OCI-LY3 (cell line): ENCODE measurements at regions not wholly inside any gene's neighbourhood (a gene's known extent, or its start where the extent isn't known, plus 50 kb on each side); places are given as distances from the start of the nearest gene placed in this dataset.

Source experiments
- H2AFZ ChIP-seq: fragments of 200-600, 300-600 bp; shearing (Covaris generic); 2 replicates; pipeline ENCODE4 v1.6.0; 2014; ENCODE audit warnings: antibody characterized with exemption, low read depth, low read length
- H3K27ac ChIP-seq: fragments of 200-600, 300-600 bp; sonication (generic); 2 replicates; pipeline ENCODE4 v1.5.1; 2014; ENCODE audit warnings: mild to moderate bottlenecking, low read length, moderate library complexity, mixed read lengths
- H3K27me3 ChIP-seq: fragments of 200-600, 300-600 bp; sonication (generic); 2 replicates; pipeline ENCODE4 v1.6.1; 2014; ENCODE audit warnings: low read depth, low read length, mixed read lengths
- H3K36me3 ChIP-seq: fragments of 200-600, 300-600 bp; sonication (generic); replicated peaks from 2 replicates; pipeline ENCODE3; 2014; ENCODE audit warnings: low read depth, low read length, mixed read lengths
- H3K4me1 ChIP-seq: fragments of 300-600, 200-600 bp; sonication (generic); 2 replicates; pipeline ENCODE4 v1.6.1; 2014; ENCODE audit warnings: low read length, mixed read lengths
- H3K4me2 ChIP-seq: fragments of 200-600, 300-600 bp; sonication (generic); 2 replicates; pipeline ENCODE4 v1.6.1; 2014; ENCODE audit warnings: low read length, mixed read lengths
- H3K4me3 ChIP-seq: fragments of 300-600, 200-600 bp; sonication (generic); 2 replicates; pipeline ENCODE4 v1.5.1; 2014; ENCODE audit warnings: antibody characterized with exemption, mild to moderate bottlenecking, low read length, moderate library complexity
- H3K79me2 ChIP-seq: fragments of 300-600, 200-600 bp; shearing (Covaris generic); 2 replicates; pipeline ENCODE4 v1.6.1; 2014; ENCODE audit warnings: mild to moderate bottlenecking, low read length, mixed read lengths
- H3K9ac ChIP-seq: fragments of 300-600, 200-600 bp; shearing (Covaris generic); 2 replicates; pipeline ENCODE4 v1.6.0; 2014; ENCODE audit warnings: mild to moderate bottlenecking, low read length, moderate library complexity
- H3K9me3 ChIP-seq: fragments of 200-600, 300-600 bp; shearing (Covaris generic); 2 replicates; pipeline ENCODE4 v1.6.1; 2014; ENCODE audit warnings: low read length, mixed read lengths; ENCODE audit not compliant: insufficient read depth
- H4K20me1 ChIP-seq: fragments of 200-600, 300-600 bp; sonication (generic); 2 replicates; pipeline ENCODE4 v1.6.1; 2016; ENCODE audit warnings: low read length, mixed read lengths; ENCODE audit not compliant: insufficient read depth
- EZH2phosphoT487 ChIP-seq: fragments of 200-600 bp; shearing (Covaris generic); IDR thresholded peaks from 2 replicates; pipeline ENCODE4 v1.6.1; 2018; ENCODE audit warnings: antibody characterized with exemption, mixed run types, low read depth
- TF ChIP-seq, protein P1 (sequence below): fragments of 200-600, 300-600 bp; sonication (generic); IDR thresholded peaks from 2 replicates; pipeline ENCODE4 v1.5.1; 2014; ENCODE audit warnings: antibody characterized with exemption, low read length, low read depth

DNA sequence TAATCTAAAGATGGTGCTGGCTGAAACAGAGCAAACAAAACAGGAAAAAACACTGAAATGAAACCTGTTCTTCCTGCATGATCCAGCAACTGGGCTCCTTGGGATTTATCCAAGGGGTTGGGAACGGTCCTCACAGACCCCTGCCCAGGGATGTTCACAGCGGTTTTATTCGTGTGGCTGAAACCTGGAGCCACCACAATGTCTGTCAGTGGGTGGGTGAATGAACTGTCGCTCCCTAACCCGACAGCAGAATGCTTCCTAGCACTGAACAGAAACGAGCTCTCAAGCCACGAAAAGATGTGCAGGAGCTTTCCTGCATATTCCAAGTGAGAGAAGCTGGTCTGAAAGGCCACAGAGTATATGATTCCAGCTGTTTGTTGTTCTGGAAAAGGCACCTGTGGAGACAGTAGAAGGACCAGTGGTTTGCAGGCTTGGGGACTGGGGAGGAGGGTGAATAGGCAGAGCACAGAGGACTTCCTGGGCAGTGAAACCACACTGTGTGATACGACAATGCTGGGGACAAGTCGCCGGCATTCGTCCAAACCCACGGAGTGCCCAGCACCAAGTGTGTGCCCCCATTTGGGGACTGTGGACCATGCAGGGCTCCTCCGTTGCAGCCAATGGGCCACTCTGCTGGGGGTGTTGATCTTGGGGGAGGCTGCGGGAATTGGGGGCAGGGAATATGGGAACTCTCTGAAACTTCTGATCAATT is 73.9 kb downstream of the TEX29 start:
- Histone ChIP-seq H3K4me1 (no peaks in the 10 kb centered on the region), H3K4me3 (no peak overlapping the region), H3K27ac (no peak overlapping the region), H2AFZ (no peak overlapping the region), H3K9ac (no peak overlapping the region), H3K27me3 (no peaks in the 10 kb centered on the region), H3K4me2 (no peak overlapping the region), H4K20me1 (no peaks in the 10 kb centered on the region), H3K9me3 (no peaks in the 10 kb centered on the region), H3K36me3 (no peaks in the 10 kb centered on the region), H3K79me2 (no peaks in the 10 kb centered on the region)
- TF ChIP-seq EZH2phosphoT487, result no peak
- TF ChIP-seq, protein P1, sequence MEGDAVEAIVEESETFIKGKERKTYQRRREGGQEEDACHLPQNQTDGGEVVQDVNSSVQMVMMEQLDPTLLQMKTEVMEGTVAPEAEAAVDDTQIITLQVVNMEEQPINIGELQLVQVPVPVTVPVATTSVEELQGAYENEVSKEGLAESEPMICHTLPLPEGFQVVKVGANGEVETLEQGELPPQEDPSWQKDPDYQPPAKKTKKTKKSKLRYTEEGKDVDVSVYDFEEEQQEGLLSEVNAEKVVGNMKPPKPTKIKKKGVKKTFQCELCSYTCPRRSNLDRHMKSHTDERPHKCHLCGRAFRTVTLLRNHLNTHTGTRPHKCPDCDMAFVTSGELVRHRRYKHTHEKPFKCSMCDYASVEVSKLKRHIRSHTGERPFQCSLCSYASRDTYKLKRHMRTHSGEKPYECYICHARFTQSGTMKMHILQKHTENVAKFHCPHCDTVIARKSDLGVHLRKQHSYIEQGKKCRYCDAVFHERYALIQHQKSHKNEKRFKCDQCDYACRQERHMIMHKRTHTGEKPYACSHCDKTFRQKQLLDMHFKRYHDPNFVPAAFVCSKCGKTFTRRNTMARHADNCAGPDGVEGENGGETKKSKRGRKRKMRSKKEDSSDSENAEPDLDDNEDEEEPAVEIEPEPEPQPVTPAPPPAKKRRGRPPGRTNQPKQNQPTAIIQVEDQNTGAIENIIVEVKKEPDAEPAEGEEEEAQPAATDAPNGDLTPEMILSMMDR, result no peak

DNA sequence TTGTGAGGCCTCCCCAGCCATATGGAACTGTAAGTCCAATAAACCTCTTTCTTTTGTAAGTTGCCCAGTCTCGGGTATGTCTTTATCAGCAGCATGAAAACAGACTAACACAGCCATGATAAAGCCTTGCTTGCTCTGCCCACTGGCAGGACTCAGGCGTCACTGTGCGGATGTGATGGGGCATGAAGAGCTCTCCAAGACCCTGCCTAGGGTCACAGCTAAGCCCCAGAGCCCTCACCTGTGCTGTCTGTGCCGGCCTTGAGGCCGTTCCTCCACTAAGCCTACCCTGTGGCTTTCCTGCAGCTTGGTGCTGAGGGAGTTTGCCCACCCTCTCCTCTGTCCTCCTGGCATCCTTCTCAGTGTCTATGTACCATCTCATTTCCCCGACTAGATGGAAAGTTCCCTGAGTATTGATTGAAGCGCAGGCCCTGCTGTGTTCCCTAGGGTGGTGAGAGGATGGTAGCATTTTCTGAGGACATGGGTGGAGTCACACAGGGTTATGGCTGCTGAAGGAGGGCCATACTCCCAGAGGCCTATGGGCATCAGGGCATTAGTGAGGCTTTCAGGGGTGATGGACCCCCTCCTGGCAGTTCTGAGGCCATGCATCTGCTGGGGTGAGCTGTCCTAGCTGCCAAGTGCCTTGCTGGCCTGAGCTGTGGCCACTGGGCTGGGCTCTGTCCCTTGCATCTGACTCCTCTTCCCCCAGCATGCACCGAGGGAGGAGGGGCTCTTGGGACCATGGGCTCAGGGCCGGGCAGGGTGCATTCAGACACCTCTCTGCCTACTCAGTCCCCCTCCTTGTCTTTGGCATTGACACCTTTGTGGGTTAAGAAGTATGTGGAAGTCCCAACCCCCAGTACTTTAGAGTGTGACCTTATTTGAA is 75.3 kb downstream of the TEX29 start:
- Histone ChIP-seq H3K9ac (no peak overlapping the region), H3K36me3 (no peaks in the 10 kb centered on the region), H3K27me3 (no peaks in the 10 kb centered on the region), H4K20me1 (no peaks in the 10 kb centered on the region), H3K4me1 (no peaks in the 10 kb centered on the region), H3K27ac (no peak overlapping the region), H3K79me2 (no peaks in the 10 kb centered on the region), H3K9me3 (no peaks in the 10 kb centered on the region), H3K4me2 (no peak overlapping the region), H2AFZ (no peak overlapping the region), H3K4me3 (no peak overlapping the region)
- TF ChIP-seq EZH2phosphoT487, result no peak
- TF ChIP-seq, protein P1, result no peak

DNA sequence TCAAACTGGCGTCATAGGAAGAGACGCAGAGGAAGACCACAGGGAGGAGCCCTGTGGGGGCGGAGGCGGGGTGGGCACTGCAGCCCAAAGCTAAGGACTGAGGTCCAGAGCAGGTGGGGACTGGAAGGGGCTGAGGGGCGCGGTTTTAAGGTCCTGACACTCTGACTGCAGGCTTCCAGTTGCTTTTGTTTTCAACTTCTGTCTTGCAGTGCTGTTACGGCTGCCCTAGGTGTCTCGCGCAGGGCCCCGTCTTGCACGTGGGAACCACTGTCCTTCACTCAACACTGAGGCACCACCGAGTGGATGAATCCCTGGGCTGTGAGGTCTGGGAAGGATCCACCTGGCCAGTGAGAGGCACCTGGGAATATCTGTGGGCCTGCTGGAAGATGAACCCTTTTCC is 76.0 kb downstream of the TEX29 start:
- H2AFZ ChIP-seq, result no peak overlapping the region
- H3K4me2 ChIP-seq, result no peak overlapping the region
- H3K36me3 ChIP-seq, result no peaks in the 10 kb centered on the region

More for the DNA sequence above, 76.0 kb downstream of the TEX29 start:
- H3K4me1 ChIP-seq, result no peaks in the 10 kb centered on the region
- H3K27ac ChIP-seq, result no peak overlapping the region
- no peak overlapping the region for H3K9ac ChIP-seq
- no peak overlapping the region for H3K4me3 ChIP-seq
- H3K27me3 ChIP-seq, result no peaks in the 10 kb centered on the region
- no peaks in the 10 kb centered on the region for H3K79me2 ChIP-seq
- no peaks in the 10 kb centered on the region for H4K20me1 ChIP-seq
- no peaks in the 10 kb centered on the region for H3K9me3 ChIP-seq
- TF ChIP-seq, protein P1, result no peak
- no peak for TF ChIP-seq EZH2phosphoT487
